NCI-H2081 (cell line): ENCODE measurements at regions not wholly inside any gene's neighbourhood (a gene's known extent, or its start where the extent isn't known, plus 50 kb on each side); places are given as distances from the start of the nearest gene placed in this dataset.
A peak's percentile ranks its signal among the peaks of the same experiment; 100 is the strongest.

Experiments used
- DNase-seq, 2 experiments: peaks; one replicate each; lab custom pipeline; 2025; lab: John Stamatoyannopoulos, UW

- DNase-seq = no peak
Measured at GRCh38 chr7:16001477-16001876, 315.0 kb upstream of the MEOX2 start.

- DNase-seq = no peak
Measured at GRCh38 chr7:15998617-15999016, 312.1 kb upstream of the MEOX2 start.

DNA sequence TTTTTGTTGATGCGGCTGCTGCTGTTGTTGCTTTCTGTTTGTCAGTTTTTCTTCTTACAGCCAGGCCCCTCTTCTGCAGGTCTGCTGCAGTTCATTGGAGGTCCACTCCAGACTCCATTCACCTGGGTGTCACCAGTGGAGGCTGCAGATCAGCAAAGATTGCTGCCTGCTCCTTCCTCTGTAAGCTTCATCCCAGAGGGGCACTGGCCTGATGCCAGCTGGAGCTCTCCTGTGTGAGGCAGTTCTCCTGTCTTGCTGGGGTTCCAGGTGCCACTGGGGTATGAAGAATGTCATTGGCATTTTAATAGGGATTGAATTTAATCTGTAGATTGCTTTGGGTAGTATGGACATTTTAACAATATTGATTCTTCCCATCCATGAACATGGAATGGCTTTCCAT lies 308.5 kb upstream of the MEOX2 start:
- no peak for DNase-seq

DNA sequence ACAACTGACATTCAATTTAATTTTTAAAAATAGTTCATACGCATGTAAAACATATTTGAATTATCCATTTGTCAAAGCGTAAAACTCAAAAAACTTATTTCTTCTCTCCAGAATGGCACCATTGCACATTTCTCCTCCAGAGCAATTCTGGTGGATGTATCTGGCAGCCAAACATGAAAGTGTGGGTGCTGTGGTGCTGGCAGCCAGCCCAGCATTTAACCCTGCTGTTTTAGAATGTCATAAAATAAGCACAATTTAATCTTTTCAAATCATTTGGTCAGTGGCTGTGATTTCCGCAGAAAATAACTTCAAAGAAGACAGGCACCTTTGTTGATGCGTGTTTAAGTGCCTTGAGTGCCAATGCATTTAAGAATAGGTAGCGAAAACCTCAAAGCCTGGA lies 302.7 kb upstream of the MEOX2 start:
- DNase-seq = peak; percentile 10 to 49

DNA sequence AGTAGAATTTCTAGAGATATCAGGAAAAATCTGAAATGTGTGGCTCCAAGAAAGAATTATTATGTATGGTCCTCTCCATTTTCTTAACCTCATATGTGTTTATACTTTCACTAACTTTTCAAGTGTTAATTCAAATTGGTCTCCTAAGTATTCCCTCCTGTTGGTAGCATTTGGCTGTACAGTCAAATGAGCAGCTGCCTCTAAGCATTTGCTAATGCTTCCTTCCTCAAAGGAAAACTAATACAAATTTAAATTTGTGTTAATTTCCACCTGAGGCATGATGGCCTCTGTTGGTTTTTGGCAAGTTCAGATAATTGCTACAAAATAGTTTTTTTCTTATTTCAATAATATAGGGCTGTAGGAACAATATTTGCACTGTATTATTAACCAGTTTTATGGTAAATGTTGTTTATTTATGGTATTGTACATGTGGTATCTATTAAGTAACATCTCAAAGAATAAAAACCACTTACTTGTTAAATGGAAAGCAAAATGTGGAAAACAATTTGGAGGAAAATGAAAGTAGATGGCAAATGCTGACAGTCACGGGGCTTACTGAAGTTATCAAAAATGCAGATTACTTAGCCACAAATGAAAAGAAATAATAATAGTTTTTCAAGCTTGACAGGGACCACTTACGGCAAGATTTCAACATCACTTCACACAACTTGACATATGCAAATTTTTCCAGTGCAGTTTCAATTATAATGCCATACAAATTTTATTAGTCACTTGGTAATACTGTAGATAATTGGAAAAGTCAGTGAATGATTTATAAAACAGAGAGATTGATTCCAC lies 299.3 kb upstream of the MEOX2 start:
- DNase-seq = no peak

DNA sequence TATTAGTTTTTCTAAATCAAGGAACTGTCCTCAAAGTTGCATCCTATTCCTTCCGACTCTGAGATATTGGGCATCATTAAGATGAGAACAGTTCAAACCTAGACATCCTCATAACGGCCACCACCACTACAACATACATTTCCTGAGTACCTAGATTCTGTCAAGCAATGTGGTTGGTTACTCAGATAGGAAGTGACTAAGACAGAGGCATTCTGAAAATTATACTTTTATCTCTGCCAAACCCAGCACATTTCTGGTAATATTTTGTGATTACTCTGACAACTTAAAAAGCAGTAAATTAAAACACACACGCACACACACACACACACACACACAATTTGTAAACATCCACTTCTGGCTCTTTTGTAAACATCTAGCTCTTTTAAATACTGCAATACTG lies 291.2 kb upstream of the MEOX2 start:
- DNase-seq = no peak

GRCh38 chr7:15972862-15973275 lies 286.4 kb upstream of the MEOX2 start:
- DNase-seq = no peak

DNA sequence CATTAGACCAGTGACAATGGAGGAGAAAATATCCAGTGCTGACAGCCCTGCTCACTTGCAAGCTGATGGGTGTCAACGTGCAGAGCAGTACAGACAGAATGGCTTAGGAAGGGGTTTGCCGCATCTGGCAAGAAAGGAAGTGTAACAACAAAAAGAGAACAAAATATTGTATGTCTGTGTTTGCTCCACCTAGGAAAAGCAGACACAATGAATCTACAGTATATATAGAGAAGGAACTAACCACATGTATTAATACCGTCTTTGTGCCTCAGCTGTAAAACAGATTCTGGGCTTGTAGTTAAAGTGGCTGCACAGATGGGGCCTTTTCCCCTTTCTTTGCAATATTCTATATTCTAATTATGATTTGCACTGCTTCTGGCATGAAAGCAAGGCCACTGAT lies 281.1 kb upstream of the MEOX2 start:
- DNase-seq = no peak

DNA sequence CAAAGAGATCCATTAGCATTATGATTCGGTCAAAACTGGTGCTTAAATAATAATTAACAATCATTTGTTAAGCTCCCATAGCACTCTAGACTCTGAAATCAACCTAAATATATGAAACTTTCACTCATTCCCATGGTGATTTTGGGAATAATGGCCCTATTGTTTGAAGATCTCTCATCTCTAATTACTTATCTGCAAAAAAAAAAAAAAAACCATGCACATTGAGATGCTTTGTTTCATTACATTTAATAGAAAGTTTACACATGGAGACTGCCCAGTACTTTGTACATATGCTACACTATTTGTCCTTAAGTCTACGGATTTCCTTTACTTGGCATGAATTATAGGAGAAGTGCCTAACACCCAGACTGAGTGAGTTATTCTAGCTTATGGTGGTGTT lies 280.6 kb upstream of the MEOX2 start:
- DNase-seq = no peak

- peak; percentile 0 to 43 for DNase-seq
Measured at GRCh38 chr7:15963206-15963605, 276.7 kb upstream of the MEOX2 start.

DNA sequence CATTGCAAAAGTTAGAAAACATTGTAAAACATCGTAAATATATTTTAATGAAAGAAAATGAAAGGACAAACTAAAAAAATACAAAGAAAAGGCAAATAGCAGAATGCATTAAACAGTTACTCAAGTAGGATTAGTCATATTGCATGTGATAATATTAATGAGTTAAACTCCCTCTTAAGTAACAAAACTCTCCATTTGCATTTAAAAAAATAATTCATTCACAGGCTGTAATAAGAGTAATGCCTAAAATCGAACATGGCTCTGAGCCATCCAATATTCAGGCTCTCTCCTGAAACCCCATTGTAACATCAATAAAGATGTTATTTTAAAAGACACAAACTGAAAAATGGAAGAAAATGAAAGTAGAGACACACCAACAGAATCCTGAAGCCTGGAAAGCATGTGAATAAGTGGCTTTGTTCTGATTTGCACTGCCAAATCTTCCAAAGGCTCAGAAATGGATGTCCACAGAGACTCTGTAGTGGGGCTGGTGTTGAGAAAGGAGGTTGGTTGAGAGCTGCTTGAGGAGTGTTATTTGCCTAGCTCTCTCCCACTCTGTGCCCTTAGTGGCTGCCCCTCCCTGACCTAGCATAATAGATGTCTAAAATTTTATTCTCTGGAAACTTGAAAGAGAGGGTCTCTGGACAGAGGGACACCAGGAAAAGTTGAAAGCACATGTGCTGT lies 268.3 kb upstream of the MEOX2 start:
- DNase-seq = no peak

DNA sequence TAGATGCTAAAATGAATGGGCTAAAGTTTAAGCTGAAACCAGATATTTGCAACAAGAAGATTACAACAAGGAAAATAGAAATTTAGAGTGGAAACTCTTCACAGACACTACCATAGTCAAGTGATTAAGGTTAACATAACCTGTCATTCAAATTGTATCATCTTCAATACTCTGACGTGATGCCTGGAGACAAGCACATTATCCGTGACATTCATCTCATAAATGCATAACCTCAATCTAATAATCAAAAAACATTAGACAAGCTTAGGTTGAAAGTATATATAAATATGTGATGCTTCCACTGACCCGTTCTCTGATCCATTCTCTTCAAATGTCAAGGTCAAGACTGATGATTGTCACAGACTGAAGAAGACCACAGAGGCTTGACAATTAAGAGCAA lies 263.8 kb upstream of the MEOX2 start:
- no peak for DNase-seq

GRCh38 chr7:15947754-15948153 lies 261.3 kb upstream of the MEOX2 start:
- no peak for DNase-seq

DNA sequence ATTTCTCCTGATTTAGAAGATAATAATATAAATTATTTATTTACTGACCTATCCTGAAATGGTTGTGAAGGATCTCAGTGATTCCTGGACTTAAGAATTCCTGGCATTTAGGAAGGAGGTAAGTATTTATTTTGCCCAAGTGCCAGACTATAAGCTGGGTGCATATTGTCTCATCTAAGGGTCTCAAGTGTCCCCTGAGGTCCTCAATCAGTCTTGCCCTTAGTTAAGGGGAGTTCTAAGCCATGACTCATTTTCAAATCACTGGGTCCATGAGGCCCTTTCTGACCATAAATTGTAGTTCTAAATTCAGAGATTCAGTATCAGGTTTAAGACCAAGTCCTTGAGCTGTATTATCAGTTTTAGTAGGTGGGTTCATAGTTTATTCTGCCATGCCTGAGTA lies 251.6 kb upstream of the MEOX2 start:
- no peak for DNase-seq

DNA sequence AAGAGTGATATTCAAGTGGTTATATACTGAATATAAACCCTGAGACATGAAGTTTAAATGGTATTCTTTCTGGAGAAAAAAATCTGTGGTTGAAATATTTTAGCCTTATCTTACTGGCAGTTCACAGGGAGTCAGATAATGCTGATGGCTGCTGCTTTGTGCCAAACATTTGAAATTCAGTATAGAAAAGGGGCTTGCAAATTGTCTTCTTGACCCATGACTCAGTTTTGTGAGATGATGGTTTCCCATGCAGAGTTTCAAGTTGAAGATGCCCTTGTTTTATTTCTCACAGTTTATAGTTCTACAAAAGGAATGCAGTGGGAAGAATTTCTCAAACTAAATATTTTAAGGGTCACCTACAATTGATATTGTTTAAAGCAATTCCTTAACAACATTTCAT lies 251.1 kb upstream of the MEOX2 start:
- no peak for DNase-seq

DNA sequence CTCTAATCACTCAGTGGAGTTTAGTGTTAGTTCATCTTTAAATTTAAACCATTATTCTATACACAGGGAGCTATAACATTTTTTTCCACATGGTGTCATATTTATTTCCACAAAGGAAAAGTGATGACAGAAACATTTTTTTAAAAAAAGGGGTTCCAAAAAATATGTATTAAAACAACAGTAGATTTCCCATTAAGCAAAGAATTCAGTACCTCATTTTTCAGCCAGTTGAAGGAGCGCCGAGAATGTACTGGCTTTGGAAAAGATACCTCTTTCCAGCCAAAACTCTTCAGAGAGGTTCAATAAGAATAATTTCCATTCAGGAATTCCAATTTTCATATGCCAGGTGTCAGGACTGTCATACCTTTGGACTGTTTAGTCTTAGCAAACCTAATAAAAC lies 250.5 kb upstream of the MEOX2 start:
- no peak for DNase-seq

DNA sequence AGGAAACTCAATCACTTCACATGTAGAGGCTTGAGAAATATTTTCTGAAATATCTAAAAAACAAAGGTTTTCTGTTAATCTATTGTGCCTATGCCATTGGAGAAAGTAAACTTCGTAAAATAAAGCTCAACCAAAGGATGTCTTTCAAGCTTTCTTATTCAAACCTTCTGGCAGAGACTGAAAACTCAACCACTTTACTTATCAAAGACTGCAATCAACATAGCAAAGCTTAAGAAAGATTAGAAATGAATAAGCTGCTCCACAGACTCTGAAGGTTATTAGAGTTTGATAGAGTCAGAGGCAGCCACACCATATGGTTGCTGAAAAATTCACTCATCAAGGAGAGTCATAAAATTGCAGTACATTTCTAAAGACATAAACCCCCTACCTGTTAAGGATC lies 245.8 kb upstream of the MEOX2 start:
- DNase-seq = no peak

DNA sequence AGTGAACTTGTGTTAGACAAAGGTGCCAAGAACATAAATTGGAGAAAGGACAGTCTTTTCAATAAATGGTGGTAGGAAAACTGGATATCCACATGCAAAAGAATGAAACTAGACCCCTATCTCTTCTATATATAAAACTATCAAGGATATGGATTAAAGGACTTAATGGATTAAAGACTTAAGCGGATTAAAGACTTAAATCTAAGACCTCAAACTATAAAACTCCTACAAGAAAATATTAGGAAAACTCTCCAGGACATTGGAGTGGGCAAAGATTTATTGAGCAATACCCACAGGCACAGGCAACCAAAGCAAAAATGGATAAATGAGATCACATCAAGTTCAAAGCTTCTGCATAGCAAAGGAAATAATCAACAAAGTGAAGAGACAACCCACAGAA lies 242.9 kb upstream of the MEOX2 start:
- DNase-seq = no peak

- DNase-seq = no peak
Measured at GRCh38 chr7:15925608-15926007, 239.1 kb upstream of the MEOX2 start.

- no peak for DNase-seq
Measured at GRCh38 chr7:15924910-15925309, 238.4 kb upstream of the MEOX2 start.

GRCh38 chr7:15922002-15922401 lies 235.5 kb upstream of the MEOX2 start:
- no peak for DNase-seq

DNA sequence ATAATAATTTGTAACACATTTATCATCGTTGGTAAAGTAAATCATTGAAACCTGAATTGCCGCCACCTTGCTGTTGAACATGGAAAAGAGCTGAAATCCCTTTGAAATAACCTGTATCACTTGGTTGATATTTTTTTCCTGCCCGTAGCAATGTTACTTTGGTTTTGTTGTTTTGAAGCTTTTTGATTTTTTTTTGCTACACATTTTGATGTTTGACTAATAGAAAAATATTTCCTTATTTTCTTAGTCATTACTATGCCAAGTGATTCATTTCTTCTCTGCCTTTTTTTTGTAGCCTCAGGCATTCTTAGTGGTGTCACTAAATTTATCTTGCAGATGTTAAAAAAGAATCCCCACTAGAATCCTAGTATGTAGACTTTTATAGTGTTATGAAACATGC lies 235.1 kb upstream of the MEOX2 start:
- no peak for DNase-seq

DNA sequence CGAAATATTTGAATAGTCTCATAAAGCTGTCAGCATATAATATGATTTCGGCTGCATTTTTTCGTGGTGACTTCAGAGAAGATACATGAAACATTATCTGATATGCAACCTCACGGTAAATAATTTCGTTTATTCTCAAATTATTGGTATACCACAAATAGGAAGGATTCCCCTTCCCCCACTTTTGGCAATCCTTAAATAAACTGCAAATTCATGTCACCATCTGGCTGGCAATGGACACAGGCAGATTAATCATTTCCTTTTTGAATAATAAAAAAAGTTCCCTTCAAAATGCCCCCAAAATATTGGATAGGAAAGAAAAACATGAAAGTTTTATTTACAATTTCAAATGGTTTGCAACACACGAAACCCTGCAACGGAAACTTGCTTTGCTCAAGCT lies 234.5 kb upstream of the MEOX2 start:
- no peak for DNase-seq
